Astrocyte (in vitro differentiated cells and primary cell): ENCODE measurements at regions not wholly inside any gene's neighbourhood (a gene's known extent, or its start where the extent isn't known, plus 50 kb on each side); places are given as distances from the start of the nearest gene placed in this dataset.

Experiments used
- DNase-seq: peaks from one replicate; pipeline ENCODE4 v3.0.0-alpha.2; 2010; ENCODE audit warnings: low read depth
- FAIRE-seq: peaks from 2 replicates; lab custom pipeline; 2011; peaks lifted over from hg19 to GRCh38; lab: Jason Lieb, UNC
- H2AFZ ChIP-seq: 2 replicates; pipeline ENCODE4 v1.6.0; 2012; ENCODE audit warnings: low read depth, low read length, inconsistent platforms
- H3K27ac ChIP-seq: 2 replicates; pipeline ENCODE4 v1.5.1; 2011; ENCODE audit warnings: low read depth, low read length, inconsistent platforms
- H3K27me3 ChIP-seq: 2 replicates; pipeline ENCODE4 v1.6.0; 2011; ENCODE audit warnings: low read length, inconsistent platforms; ENCODE audit not compliant: insufficient read depth
- H3K36me3 ChIP-seq: 2 replicates; pipeline ENCODE4 v1.5.1; 2011; ENCODE audit warnings: low read length, inconsistent platforms; ENCODE audit not compliant: insufficient read depth
- H3K4me1 ChIP-seq: 2 replicates; pipeline ENCODE4 v1.5.1; 2011; ENCODE audit warnings: low read length, inconsistent platforms; ENCODE audit not compliant: insufficient read depth
- H3K4me2 ChIP-seq: 2 replicates; pipeline ENCODE4 v1.6.0; 2012; ENCODE audit warnings: low read length, inconsistent platforms
- H3K4me3 ChIP-seq: 2 replicates; pipeline ENCODE4 v1.5.1; 2011; ENCODE audit warnings: low read depth, mild to moderate bottlenecking, low read length, inconsistent platforms; ENCODE audit not compliant: insufficient read depth
- H3K79me2 ChIP-seq: 2 replicates; pipeline ENCODE4 v1.6.0; 2012; ENCODE audit warnings: mild to moderate bottlenecking, low read length, inconsistent platforms; ENCODE audit not compliant: insufficient read depth
- H3K9ac ChIP-seq: 2 replicates; pipeline ENCODE4 v1.6.0; 2012; ENCODE audit warnings: mild to moderate bottlenecking, low read length, inconsistent platforms
- H3K9me3 ChIP-seq: 2 replicates; pipeline ENCODE4 v1.5.1; 2012; ENCODE audit warnings: low read depth, mild to moderate bottlenecking, low read length, inconsistent platforms; ENCODE audit not compliant: insufficient read depth
- H4K20me1 ChIP-seq: 2 replicates; pipeline ENCODE4 v1.6.0; 2012; ENCODE audit warnings: low read length, inconsistent platforms; ENCODE audit not compliant: insufficient read depth
- H3K27ac Mint-ChIP-seq: one replicate; pipeline ENCODE4 v1.8.0; 2021; ENCODE audit warnings: mild to moderate bottlenecking, mixed read lengths; ENCODE audit not compliant: unreplicated experiment
- H3K27me3 Mint-ChIP-seq: one replicate; pipeline ENCODE4 v1.8.0; 2021; ENCODE audit warnings: low read depth, mixed read lengths; ENCODE audit not compliant: unreplicated experiment
- H3K36me3 Mint-ChIP-seq: one replicate; pipeline ENCODE4 v1.8.0; 2021; ENCODE audit warnings: low read depth, mixed read lengths; ENCODE audit not compliant: unreplicated experiment
- H3K4me1 Mint-ChIP-seq: one replicate; pipeline ENCODE4 v1.8.0; 2021; ENCODE audit warnings: low read depth, mixed read lengths; ENCODE audit not compliant: unreplicated experiment
- H3K4me3 Mint-ChIP-seq: one replicate; pipeline ENCODE4 v1.8.0; 2021; ENCODE audit warnings: mild to moderate bottlenecking, moderate library complexity, mixed read lengths; ENCODE audit not compliant: unreplicated experiment
- H3K9me3 Mint-ChIP-seq: one replicate; pipeline ENCODE4 v1.8.0; 2021; ENCODE audit warnings: mild to moderate bottlenecking, mixed read lengths; ENCODE audit not compliant: unreplicated experiment
- EZH2 ChIP-seq: IDR thresholded peaks from 2 replicates; pipeline ENCODE4 v1.6.1; 2012; ENCODE audit warnings: mild to moderate bottlenecking, low read length, inconsistent platforms; ENCODE audit not compliant: insufficient read depth
- TF ChIP-seq, protein P1 (sequence below): IDR thresholded peaks from 2 replicates; pipeline ENCODE4 v1.5.1; 2011; ENCODE audit warnings: low read depth, mild to moderate bottlenecking, inconsistent platforms, low read length, moderate library complexity; ENCODE audit not compliant: insufficient read depth

DNA sequence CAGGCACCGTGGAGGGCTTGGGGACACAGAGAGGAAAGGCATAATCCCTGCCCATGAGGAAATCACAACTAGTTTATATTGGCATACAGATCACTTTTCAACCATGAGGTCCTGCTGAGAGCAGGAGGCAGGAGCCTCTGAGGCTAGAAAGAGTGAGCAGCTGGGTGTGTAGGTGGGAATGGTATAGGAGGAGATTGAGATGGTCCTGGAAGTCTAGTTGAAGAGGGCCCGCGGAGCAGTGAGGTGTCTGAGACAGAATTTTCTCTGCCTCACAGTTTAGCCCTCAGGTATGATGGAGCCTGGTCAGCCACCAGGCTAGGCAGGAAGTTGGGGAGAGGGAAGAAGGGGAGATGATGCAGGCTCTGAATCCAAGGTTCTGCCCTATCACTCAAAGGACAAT lies 54.7 kb upstream of the JDP2 start:
- Mint-ChIP-seq H3K9me3 (peaks cover 10% of the 10 kb centered on the region), H3K27me3 (peaks cover 15% of the 10 kb centered on the region), H3K27ac (no peak overlapping the region), H3K4me1 (no peaks in the 10 kb centered on the region), H3K36me3 (no peaks in the 10 kb centered on the region), H3K4me3 (no peak overlapping the region)
- no peak for DNase-seq
- Histone ChIP-seq H2AFZ (no peak overlapping the region), H4K20me1 (no peaks in the 10 kb centered on the region), H3K36me3 (no peaks in the 10 kb centered on the region), H3K4me2 (no peak overlapping the region), H3K27me3 (peaks cover 4% of the 10 kb centered on the region), H3K4me1 (no peaks in the 10 kb centered on the region), H3K4me3 (no peak overlapping the region), H3K27ac (no peak overlapping the region), H3K9ac (no peak overlapping the region), H3K79me2 (no peaks in the 10 kb centered on the region), H3K9me3 (no peaks in the 10 kb centered on the region)
- TF ChIP-seq, protein P1, sequence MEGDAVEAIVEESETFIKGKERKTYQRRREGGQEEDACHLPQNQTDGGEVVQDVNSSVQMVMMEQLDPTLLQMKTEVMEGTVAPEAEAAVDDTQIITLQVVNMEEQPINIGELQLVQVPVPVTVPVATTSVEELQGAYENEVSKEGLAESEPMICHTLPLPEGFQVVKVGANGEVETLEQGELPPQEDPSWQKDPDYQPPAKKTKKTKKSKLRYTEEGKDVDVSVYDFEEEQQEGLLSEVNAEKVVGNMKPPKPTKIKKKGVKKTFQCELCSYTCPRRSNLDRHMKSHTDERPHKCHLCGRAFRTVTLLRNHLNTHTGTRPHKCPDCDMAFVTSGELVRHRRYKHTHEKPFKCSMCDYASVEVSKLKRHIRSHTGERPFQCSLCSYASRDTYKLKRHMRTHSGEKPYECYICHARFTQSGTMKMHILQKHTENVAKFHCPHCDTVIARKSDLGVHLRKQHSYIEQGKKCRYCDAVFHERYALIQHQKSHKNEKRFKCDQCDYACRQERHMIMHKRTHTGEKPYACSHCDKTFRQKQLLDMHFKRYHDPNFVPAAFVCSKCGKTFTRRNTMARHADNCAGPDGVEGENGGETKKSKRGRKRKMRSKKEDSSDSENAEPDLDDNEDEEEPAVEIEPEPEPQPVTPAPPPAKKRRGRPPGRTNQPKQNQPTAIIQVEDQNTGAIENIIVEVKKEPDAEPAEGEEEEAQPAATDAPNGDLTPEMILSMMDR: no peak
- TF ChIP-seq EZH2: no peak
- no peak for FAIRE-seq

DNA sequence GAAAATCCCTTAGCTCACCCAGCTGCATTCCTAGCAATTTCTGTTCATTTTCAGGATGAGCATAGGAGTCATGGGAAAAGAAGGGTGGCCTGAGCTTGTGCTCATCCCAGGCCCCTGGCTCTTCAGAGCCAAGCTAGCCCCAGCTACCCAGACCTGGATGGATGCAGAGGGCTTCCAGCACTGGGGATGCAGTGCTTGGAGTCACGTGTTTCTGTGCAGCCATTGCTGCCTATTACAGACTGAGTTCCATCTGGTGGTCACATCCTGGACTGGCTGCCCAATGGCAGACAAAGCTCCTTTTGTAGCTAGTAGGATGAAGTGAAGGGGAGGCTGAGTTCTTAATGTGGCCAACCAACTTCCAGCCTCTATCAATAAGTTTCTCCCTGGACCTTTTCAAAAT lies 54.2 kb upstream of the JDP2 start:
- peaks cover 9% of the 10 kb centered on the region for H3K9me3 Mint-ChIP-seq
- H3K9me3 ChIP-seq: no peaks in the 10 kb centered on the region
- no peaks in the 10 kb centered on the region for H3K79me2 ChIP-seq
- no peaks in the 10 kb centered on the region for H3K36me3 ChIP-seq
- H3K27me3 ChIP-seq: peaks cover 4% of the 10 kb centered on the region
- no peaks in the 10 kb centered on the region for H4K20me1 ChIP-seq
- H3K4me3 ChIP-seq: no peak overlapping the region
- H3K27ac ChIP-seq: no peak overlapping the region
- H3K27ac Mint-ChIP-seq: no peak overlapping the region
- no peak overlapping the region for H2AFZ ChIP-seq
- no peak for TF ChIP-seq EZH2
- TF ChIP-seq, protein P1: no peak
- H3K4me1 ChIP-seq: no peaks in the 10 kb centered on the region
- H3K4me1 Mint-ChIP-seq: no peaks in the 10 kb centered on the region
- FAIRE-seq (no peak), DNase-seq (no peak)
- no peak overlapping the region for H3K9ac ChIP-seq
- no peak overlapping the region for H3K4me3 Mint-ChIP-seq
- H3K27me3 Mint-ChIP-seq: peaks cover 15% of the 10 kb centered on the region
- H3K4me2 ChIP-seq: no peak overlapping the region
- H3K36me3 Mint-ChIP-seq: no peaks in the 10 kb centered on the region

DNA sequence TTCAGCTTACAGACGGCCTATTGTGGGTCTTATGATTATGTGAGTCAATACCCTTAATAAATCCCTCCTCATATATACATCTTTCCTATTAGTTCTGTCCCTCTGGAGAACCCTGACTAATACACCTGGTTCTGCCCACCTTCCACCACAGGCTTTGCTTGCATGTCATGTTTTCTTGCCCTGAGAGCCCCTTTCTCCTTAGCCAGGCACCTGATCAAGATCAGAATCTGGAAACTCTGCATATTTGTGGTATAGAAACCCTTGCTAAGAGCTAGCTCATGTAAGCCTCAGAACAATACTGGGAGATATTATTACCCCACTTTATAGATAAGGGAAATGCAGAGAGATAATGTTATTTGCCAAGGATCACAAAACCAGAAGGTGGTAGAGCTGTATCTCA lies 52.9 kb upstream of the JDP2 start:
- H3K4me3 ChIP-seq: no peak overlapping the region
- no peak for DNase-seq
- Mint-ChIP-seq H3K9me3 (peaks cover 6% of the 10 kb centered on the region), H3K4me1 (no peaks in the 10 kb centered on the region), H3K27me3 (peaks cover 15% of the 10 kb centered on the region), H3K4me3 (no peak overlapping the region), H3K36me3 (no peaks in the 10 kb centered on the region), H3K27ac (no peak overlapping the region)
- TF ChIP-seq, protein P1: no peak
- no peak for TF ChIP-seq EZH2
- no peak overlapping the region for H2AFZ ChIP-seq
- no peak overlapping the region for H3K4me2 ChIP-seq
- no peaks in the 10 kb centered on the region for H3K79me2 ChIP-seq
- H3K27ac ChIP-seq: no peak overlapping the region
- H3K4me1 ChIP-seq: no peaks in the 10 kb centered on the region
- no peaks in the 10 kb centered on the region for H4K20me1 ChIP-seq
- no peak for FAIRE-seq
- H3K27me3 ChIP-seq: peaks cover 2% of the 10 kb centered on the region
- no peaks in the 10 kb centered on the region for H3K9me3 ChIP-seq
- H3K36me3 ChIP-seq: no peaks in the 10 kb centered on the region
- H3K9ac ChIP-seq: no peak overlapping the region
